ENCODE measurements at regions not wholly inside any gene's neighbourhood (a gene's known extent, or its start where the extent isn't known, plus 50 kb on each side); places are given as distances from the start of the nearest gene placed in this dataset.

- no peak for DNase-seq
Measured at GRCh38 chr4:45358573-45359506, 632.5 kb upstream of the GNPDA2 start.

DNA sequence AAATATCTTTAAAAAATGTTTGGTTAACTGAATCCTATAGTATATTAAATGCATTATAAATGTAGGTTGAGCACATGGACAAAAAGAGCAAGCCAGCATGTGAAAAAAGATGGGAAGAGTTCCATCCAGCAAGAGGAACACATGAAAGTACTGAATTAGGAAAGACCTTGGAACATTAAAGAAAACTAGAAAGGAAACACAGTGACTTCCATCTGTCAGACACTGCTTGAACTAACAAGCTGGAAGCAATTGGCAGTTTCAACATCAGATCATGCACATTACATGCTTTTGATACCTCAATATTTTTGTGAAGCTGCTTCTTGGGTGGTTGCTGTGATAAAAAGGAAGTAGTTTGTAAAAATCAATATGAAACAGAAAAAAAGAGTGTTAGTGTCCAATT, 626.8 kb upstream of the GNPDA2 start:
- no peak for DNase-seq

DNA sequence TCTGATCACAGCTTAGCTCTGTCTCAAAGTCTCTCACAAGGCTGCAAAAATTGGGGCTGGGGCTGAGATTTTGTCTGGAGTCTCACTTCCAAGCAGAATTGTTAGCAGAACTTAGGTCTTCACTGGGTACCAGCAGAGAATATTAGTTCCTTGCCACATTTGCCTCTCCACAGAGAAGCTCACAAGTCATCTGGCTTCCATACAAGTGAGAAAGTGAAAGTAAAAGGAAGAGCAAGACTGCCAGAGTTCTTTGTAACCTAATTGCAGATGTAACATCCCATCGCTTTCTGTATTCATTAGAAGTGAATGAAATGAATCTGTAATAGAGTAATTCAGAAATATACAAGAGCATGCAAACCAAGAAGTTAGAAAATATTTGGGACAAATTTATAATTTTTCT, 624.1 kb upstream of the GNPDA2 start:
- DNase-seq: peak; percentile 27 to 50 (median 38)

DNA sequence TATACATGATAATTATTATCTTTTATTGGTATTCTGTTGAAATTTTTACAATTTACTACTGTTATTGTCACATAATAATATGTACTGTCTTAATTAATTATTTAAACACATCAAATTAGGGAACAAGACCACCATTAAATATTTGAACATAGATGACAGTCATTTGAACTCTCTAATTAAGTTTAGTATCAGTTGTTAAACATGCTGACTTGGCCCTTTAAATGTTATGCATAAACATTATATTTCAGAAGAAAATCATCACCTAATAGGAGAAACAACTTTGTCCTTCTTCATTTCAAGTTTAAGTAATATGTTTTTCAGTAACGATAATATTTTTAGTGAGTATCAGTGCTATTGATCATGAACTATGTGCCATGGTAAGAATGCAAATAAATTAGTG, 623.5 kb upstream of the GNPDA2 start:
- DNase-seq: no peak

GRCh38 chr4:45346816-45347435, 620.6 kb upstream of the GNPDA2 start:
- peak; percentile 28 to 53 (median 48) for DNase-seq

- no peak for DNase-seq
Measured at GRCh38 chr4:45345558-45345957, 619.2 kb upstream of the GNPDA2 start.

DNA sequence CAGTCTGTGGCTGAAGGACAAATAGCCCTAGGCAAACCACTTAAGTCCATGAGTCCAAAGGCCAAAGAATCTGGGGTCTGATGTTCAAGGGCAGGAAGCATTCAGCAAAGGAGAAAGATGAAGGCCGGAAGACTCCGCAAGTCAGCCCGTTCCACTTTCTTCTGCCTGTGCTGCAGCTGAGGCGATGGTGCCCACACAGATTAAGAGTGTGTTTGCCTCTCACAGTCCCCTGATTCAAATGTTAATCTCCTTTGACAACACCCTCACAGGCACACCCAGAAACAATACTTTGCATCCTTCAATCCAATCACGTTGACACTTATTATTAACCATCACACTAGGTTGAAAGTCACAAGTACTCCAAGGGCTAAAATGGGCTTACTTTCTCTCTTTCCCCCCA, 605.4 kb upstream of the GNPDA2 start:
- DNase-seq: no peak

- no peak for DNase-seq
Measured at GRCh38 chr4:45327544-45327943, 601.2 kb upstream of the GNPDA2 start.

DNA sequence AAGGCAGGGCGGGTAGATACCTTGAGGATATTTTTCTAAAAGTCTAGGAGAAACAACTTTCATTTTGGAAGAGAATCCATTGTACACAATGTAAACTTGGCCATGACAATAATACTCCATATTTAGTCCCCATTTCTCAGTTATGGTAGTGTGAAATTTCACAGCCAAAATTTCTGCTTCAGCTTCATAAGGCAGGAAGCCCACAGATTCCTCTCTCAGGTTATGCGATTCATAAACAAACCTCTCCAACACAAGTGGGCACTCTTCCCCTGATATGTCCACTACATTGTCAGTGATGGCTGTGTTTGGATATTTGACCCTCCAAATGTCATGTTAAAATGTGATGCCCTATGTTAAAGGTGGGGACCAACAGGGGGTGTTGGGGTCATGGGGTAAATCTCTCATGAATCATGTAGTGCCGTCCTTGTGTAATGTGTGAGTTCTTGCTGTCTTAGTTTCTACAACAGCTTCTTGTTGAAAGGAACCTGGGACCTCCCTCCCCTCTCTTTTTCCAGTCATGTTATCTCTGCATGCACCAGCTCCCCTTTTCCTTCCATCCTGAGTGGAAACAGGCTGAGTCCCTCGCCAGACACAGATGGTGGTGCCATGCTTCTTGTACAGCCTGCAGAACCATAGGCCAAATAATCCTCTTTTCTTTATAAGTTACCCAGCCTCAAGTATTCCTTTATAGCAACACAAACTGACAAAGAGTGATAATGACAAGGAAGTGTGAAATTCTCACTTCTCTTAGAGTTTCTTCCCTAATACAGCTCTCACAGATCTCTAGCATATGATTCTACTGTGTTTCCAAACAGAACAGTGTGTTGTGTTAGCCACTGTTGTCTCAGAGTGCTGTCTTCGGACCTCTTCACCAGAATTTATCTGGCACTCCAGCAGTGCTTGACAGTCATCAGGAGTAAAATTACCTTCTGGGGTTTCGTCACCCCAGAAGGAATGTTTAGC, 598.4 kb upstream of the GNPDA2 start:
- DNase-seq: no peak

DNA sequence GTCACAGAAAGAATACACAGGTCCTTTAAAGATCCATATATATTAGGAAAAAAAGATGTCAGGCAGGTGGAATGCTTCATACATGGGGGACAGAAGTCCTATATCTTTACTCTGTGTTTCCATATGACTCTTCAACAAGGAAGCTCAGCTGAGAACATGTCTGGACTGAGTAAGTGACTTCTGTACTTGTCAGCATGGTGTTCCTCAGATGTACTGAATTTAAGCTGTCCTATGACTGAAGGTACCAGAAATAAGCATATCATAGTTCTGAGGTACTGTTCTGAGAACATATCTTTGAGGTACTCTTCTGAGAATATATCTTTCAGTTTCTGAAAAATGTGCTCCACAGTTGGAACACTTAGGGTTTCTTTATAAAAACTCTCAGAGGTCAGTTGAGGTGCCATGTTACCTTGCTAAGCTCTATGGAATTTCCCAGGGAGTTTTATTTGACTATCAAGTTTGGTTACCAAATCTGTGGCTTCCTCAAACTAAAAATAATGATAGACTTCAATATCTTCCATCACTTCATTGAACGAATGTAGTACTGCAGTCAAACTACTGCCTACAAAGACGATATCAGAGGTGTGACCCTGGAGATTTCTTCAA, 597.2 kb upstream of the GNPDA2 start:
- DNase-seq: no peak

DNA sequence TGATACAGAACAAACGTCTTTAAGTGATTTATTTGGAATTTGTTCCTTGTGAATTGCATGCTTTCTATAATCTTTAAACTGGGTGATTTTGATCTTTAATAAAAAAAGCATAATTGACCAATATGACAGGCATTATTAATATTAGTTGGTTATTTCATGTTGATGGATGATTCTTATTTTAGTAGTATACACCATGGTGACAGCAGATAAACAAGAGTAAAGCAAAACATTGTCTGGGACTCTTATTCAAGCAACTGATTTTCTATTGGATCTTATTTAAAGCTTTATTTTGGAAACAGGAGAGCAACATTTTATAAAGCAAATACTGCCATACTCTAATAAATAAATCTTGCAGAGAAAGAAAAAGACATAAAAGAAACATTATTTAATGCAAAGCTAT, 591.4 kb upstream of the GNPDA2 start:
- DNase-seq: no peak

DNA sequence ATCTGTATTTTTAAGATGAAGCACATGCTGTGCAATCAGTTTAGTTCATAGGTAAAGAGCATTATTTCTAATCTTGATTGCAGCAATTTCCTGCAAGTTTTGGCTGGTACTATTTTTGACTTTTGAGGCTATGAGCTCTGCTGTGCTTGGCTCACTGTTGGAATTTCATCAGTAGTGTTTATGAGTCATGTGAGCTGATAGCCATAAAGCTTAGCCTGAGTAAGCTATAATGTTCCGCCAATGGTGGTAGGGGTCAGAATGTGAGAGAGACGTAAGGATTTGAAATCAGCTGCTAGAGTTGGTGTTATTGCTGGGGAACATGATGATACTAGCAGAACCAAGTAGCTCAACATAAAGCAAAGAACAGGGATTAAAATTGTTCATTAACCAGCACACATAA, 590.9 kb upstream of the GNPDA2 start:
- peak; percentile 7 to 16 (median 13) for DNase-seq

GRCh38 chr4:45316257-45316656, 589.9 kb upstream of the GNPDA2 start:
- no peak for DNase-seq

GRCh38 chr4:45302828-45303227, 576.5 kb upstream of the GNPDA2 start:
- DNase-seq: no peak

GRCh38 chr4:45294464-45294863, 568.1 kb upstream of the GNPDA2 start:
- DNase-seq: no peak

DNA sequence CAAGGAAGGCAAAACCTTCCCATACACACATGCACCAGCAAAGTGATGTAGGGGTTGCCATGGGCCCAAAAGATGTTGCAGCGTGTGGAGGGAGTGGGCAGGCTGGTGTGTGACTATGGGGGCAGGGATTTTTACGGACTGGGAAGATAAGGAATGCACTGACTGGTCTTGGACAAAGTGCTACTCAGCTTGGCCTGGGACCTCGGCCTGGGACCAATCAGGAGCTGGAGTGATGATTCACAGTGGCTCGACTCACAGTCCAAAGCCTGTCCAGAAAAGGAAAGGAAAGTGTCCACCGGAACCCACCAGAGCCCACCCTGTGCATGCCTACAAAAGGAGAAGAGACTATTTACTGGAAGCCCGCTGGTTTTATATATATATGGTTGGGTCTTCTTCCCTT, 567.0 kb upstream of the GNPDA2 start:
- DNase-seq: no peak

DNA sequence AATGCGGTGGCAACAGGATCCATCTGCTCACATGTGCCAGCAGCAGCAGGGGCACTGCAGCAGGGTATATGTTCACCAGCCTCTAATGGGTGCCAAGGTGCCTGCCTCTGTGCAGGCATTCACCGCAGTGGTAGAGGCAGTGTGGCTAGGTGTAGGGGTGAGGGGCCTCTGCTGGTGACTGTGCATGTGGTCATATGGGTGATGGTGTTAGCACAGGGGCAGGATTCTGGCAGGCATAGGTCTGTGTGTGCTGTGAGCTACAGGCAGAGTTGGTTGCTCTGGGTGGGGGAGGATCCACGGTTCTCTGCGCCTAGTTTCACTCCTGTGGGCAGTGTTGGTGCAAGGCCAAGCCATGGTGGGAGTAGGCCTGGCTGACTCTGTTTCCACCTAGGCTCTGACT, 566.5 kb upstream of the GNPDA2 start:
- no peak for DNase-seq

GRCh38 chr4:45284400-45285085, 558.2 kb upstream of the GNPDA2 start:
- DNase-seq: no peak

DNA sequence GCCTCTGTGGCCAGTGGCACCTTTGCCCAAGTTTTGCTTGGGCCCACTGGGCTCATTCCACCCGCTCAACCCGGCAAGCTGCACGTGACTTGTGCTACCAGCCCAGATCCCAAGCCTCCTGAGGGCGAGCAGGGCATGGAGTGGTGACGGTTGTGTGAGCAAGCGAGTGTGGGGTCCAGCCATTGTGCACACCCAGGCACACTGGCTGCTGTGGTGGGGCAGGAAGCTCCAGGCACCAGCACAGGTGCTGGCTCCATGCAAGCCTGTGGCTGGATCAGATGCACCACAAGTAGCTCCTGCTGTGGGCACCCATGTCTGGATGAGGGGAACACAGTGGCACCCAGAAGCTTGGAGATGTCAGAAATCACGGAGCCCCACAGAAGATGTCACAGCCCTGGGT, 557.0 kb upstream of the GNPDA2 start:
- DNase-seq: no peak

DNA sequence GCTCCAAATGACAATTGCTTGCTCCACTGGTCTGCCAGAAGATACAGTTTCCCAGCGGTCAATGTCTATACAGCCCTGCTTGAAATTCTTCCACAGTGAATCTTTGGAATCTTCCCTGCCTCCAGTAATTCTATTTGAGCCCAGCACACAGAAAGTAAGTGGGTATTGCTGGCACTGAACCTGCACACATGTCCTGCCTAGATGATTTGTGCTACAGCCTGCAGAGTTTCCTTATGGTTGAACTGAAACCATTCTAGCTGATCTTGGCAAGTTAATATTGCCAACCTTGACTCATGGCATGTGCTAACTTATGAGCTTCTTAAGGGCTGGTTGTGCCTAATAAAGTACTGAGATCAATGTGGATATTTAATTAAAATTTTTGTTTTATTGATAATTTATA, 553.8 kb upstream of the GNPDA2 start:
- peak; percentile 0 to 10 (median 6) for DNase-seq

DNA sequence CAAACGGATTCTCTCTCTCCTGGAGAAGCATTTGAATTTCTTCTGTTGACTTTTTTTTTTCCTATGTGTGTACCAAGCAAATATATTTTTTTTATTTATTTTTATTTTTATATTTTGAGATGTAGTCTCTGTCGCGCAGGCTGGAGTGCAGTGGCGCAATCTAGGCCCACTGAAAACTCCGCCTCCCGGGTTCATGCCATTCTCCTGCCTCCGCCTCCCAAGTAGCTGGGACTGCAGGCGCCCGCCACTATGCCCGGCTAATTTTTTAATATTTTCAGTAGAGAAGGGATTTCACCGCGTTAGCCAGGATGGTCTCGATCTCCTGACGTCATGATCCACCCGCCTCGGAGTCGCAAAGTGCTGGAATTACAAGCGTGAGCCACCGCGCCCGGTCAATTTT, 549.5 kb upstream of the GNPDA2 start:
- DNase-seq: no peak

All from muscle of back (tissue), 3 donors.